Breast epithelium (tissue), 4 donors: ENCODE measurements at regions not wholly inside any gene's neighbourhood (a gene's known extent, or its start where the extent isn't known, plus 50 kb on each side); places are given as distances from the start of the nearest gene placed in this dataset.

Experiments
- DNase-seq, 2 donors: peaks; one replicate each; pipeline ENCODE4 v3.0.0-alpha.2; 2019; ENCODE audit warnings: low spot score in 2 of 2
- H3K27ac ChIP-seq, 2 donors: fragments of 200-600 bp; sonication (generic) in 1 of 2; one replicate each; pipeline ENCODE4 v1.5.1; 2016 to 2019; ENCODE audit warnings: mild to moderate bottlenecking in 1 of 2
- H3K27me3 ChIP-seq, 2 donors: fragments of 200-600 bp; sonication (generic) in 1 of 2; one replicate each; pipeline versions ENCODE4 v1.5.1 to v1.6.0; 2017 to 2019; ENCODE audit warnings: control low read depth in 1 of 2, mild to moderate bottlenecking in 1 of 2
- H3K36me3 ChIP-seq: fragments of 200-600 bp; one replicate; pipeline ENCODE4 v1.5.1; 2019
- H3K4me1 ChIP-seq, 2 donors: fragments of 200-600 bp; sonication (generic); one replicate each; pipeline ENCODE4 v1.5.1; 2016 to 2019; ENCODE audit warnings: control low read depth in 1 of 2
- H3K4me3 ChIP-seq, 3 donors: fragments of 200-600 bp; sonication (generic); 1 replicate in 2 of 3; 2 replicates in 1 of 3; pipeline ENCODE4 v1.5.1; 2016 to 2019; ENCODE audit warnings: mild to moderate bottlenecking in 3 of 3, moderate library complexity in 2 of 3
- H3K9me3 ChIP-seq, 2 donors: fragments of 200-600 bp; sonication (generic) in 1 of 2; one replicate each; pipeline ENCODE4 v1.5.1; 2016 to 2019; ENCODE audit warnings: control low read depth in 1 of 2
- POLR2A ChIP-seq: fragments of 450-650 bp; IDR thresholded peaks from one replicate; pipeline ENCODE4 v1.6.1; 2016; ENCODE audit warnings: antibody characterized with exemption, mild to moderate bottlenecking, moderate library complexity
- POLR2AphosphoS5 ChIP-seq, 3 donors: sonication (generic); formaldehyde crosslinking; IDR thresholded peaks; one replicate each; pipeline ENCODE4 v1.6.1; 2017; ENCODE audit warnings: antibody characterized with exemption in 3 of 3
- intact Hi-C: fragments of 100-400 bp; cut with DNase I; formaldehyde crosslinking; loops from one replicate; pipeline ENCODE4 v1.15.1; 2023; ENCODE audit warnings: low total_unique reads
- TF ChIP-seq, protein P1 (sequence below), 3 donors: fragments of 450-650 bp; IDR thresholded peaks; one replicate each; pipeline ENCODE4 v1.5.1; 2016 to 2017; ENCODE audit warnings: antibody characterized with exemption in 3 of 3, mild to moderate bottlenecking in 3 of 3, moderate library complexity in 3 of 3

DNA sequence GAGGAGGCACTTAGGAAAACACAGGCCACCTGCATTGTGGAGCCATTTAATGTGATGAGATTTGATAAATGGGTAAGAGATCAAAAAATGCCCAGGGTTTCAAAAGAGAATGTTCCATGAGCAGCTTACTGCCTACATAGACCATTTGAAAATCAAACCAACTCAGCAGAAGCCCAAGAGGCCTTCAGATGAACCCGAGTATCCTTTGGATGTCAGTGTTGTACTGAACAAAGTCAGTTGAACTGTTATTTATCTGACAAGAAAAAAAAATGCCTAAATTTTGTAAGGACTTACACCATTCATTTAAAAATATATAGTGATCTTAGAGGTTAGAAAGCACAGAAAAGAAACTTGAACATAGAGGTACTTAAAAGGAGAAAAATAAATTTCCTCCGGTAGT, 381.7 kb downstream of the ZFHX3 start:
- Histone ChIP-seq H3K4me3 (no peak overlapping the region), H3K27ac (no peak overlapping the region), H3K36me3 (no peaks in the 10 kb centered on the region), H3K27me3 (no peaks in the 10 kb centered on the region), H3K9me3 (no peaks in the 10 kb centered on the region), H3K4me1 (no peaks in the 10 kb centered on the region)
- DNase-seq: no peak
- intact Hi-C loops: loop anchor here (10.0 kb wide), 1 partner anchor 1171 kb away; no protein-coding TSS in a partner anchor
- TF ChIP-seq, protein P1, sequence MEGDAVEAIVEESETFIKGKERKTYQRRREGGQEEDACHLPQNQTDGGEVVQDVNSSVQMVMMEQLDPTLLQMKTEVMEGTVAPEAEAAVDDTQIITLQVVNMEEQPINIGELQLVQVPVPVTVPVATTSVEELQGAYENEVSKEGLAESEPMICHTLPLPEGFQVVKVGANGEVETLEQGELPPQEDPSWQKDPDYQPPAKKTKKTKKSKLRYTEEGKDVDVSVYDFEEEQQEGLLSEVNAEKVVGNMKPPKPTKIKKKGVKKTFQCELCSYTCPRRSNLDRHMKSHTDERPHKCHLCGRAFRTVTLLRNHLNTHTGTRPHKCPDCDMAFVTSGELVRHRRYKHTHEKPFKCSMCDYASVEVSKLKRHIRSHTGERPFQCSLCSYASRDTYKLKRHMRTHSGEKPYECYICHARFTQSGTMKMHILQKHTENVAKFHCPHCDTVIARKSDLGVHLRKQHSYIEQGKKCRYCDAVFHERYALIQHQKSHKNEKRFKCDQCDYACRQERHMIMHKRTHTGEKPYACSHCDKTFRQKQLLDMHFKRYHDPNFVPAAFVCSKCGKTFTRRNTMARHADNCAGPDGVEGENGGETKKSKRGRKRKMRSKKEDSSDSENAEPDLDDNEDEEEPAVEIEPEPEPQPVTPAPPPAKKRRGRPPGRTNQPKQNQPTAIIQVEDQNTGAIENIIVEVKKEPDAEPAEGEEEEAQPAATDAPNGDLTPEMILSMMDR (IDR thresholded peaks at IDR 0.05): no peak
- no peak for TF ChIP-seq POLR2A
- TF ChIP-seq POLR2AphosphoS5 (IDR thresholded peaks at IDR 0.05): no peak

DNA sequence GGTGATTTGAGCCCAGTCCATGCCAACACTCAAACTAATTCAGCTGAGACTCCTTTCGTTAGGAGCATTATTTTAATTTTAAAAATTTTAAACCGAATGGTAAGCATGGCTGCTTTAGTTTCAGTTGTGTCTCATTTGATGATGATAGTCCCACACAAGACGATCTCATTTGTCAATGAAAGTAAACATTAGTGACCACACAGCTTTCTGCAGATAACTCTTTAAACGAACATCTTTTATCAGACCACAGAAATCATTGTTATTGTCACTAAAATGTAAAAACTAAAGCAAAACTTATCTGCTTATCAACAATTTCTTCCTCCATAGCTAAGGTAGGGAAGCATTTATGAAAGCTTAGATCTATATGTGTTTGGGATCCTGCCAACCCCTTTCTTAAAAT, 382.2 kb downstream of the ZFHX3 start:
- Histone ChIP-seq H3K4me1 (no peaks in the 10 kb centered on the region), H3K4me3 (peak overlapping the region; percentile 90 to 93 (median 93)), H3K9me3 (no peaks in the 10 kb centered on the region), H3K27ac (no peak overlapping the region), H3K36me3 (no peaks in the 10 kb centered on the region), H3K27me3 (no peaks in the 10 kb centered on the region)
- DNase-seq: no peak
- intact Hi-C loops: loop anchor here (10.0 kb wide), 1 partner anchor 1171 kb away; no protein-coding TSS in a partner anchor
- no peak for TF ChIP-seq POLR2AphosphoS5 (IDR thresholded peaks at IDR 0.05)
- TF ChIP-seq POLR2A: no peak
- TF ChIP-seq, protein P1 (IDR thresholded peaks at IDR 0.05): no peak

DNA sequence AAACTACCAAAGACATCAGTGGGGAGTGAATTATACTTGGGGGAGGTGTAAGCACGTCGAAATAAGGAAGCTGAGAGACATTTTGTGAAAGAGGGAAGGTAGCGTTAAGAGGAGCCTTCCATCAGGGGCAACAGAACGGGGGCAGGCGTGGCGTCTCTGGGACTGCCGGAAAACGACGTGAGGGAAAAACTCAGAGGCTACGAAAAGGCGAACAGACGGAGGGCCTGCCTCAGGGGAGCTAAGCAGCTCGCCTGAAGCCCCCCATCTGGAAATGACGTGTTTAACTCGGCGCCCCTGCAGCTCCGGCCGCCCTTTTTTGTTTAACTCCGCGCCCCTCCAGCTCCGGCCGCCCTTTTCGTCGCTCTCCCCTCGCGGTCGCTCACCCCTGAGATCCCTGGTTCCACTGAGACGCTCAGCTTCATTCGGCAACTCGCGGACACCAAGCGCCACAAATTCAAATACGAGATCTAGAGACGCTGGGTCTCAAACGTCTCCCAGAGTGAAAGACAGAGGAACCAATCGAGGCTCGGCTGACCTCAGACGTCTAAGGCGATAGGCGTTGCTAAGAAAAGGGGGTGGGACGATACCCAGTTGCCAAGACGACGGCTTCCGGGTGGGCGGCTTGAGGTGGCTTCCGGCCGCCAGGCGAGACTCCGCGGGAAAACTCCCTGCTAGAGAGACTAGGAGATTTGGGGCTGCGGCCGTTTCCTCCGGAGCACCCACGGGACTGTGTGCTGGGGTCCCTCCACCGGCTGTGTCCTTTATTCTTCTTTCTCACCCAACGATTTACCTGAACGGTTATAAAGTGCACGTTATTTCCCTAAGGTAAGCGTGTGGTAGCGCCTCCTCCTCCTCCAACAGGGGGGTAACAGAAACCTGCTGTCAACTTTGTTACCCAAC, 383.2 kb downstream of the ZFHX3 start:
- H3K4me3 ChIP-seq: peak overlapping the region; percentile 90 to 93 (median 93)
- TF ChIP-seq, protein P1 (IDR thresholded peaks at IDR 0.05): no peak
- TF ChIP-seq POLR2A (no peak), POLR2AphosphoS5 (IDR thresholded peaks at IDR 0.05) (peak in 1 of 3 donors; percentile 26)
- no peaks in the 10 kb centered on the region for H3K4me1 ChIP-seq
- peak overlapping the region; percentile 40 to 68 for H3K27ac ChIP-seq
- H3K9me3 ChIP-seq: no peaks in the 10 kb centered on the region
- H3K36me3 ChIP-seq: no peaks in the 10 kb centered on the region
- intact Hi-C loops: loop anchor here (10.0 kb wide), 1 partner anchor 1170 kb away; no protein-coding TSS in a partner anchor
- H3K27me3 ChIP-seq: no peaks in the 10 kb centered on the region
- DNase-seq: peak; percentile 91 to 94

DNA sequence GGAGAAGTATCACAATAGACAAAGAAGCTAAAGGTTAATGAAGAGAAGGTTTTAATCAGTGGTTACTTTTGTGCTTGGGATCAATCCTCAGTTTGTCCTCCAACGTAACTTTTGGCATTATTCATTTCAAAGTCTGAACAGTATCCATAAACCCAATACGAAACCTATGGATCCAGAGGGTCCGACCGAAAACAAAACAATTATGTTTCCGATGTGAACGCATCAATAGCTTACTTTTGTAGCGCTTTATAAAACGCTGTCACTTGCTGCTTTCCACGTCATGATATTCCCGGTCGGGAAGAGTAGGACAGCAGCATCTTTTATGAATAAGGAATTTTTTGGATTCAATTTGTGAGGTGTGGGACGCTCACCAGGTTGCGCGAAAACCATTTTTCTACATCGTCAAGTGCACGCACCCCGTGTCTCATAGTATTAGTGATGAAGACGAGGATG, 383.8 kb downstream of the ZFHX3 start:
- intact Hi-C loops: loop anchor here (10.0 kb wide), 1 partner anchor 1169 kb away; no protein-coding TSS in a partner anchor
- Histone ChIP-seq H3K4me1 (no peaks in the 10 kb centered on the region), H3K9me3 (no peaks in the 10 kb centered on the region), H3K36me3 (no peaks in the 10 kb centered on the region), H3K27me3 (no peaks in the 10 kb centered on the region), H3K27ac (no peak overlapping the region), H3K4me3 (peak overlapping the region; percentile 90 to 93 (median 93))
- TF ChIP-seq POLR2A (no peak), POLR2AphosphoS5 (IDR thresholded peaks at IDR 0.05) (no peak)
- TF ChIP-seq, protein P1 (IDR thresholded peaks at IDR 0.05): no peak
- no peak for DNase-seq
